ENCODE measurements at regions not wholly inside any gene's neighbourhood (a gene's known extent, or its start where the extent isn't known, plus 50 kb on each side); places are given as distances from the start of the nearest gene placed in this dataset.
A peak's percentile ranks its signal among the peaks of the same experiment; 100 is the strongest.
"Not testable (repeated sequence)": the region's sequence is repeated elsewhere in the genome, so short reads cannot be mapped to it uniquely, and the experiment has no call there.

- TF ChIP-seq CTCF (IDR thresholded peaks at IDR 0.05; ENCODE audit: insufficient read depth, low read depth, low read length, missing control alignments), result no peak
- no peak overlapping the region for H3K4me3 ChIP-seq (ENCODE audit: low read length)
- no peak for DNase-seq (ENCODE audit: low read depth)
Measured at GRCh38 chr2:19176172-19176852, 182.1 kb downstream of the OSR1 start.

GRCh38 chr2:19174176-19174575, 184.2 kb downstream of the OSR1 start:
- DNase-seq (ENCODE audit: low read depth), result no peak
- no peak for TF ChIP-seq CTCF (IDR thresholded peaks at IDR 0.05; ENCODE audit: insufficient read depth, low read depth, low read length, missing control alignments)
- H3K4me3 ChIP-seq (ENCODE audit: low read length), result no peak overlapping the region

- H3K4me3 ChIP-seq (ENCODE audit: low read length), result no peak overlapping the region
- no peak for TF ChIP-seq CTCF (IDR thresholded peaks at IDR 0.05; ENCODE audit: insufficient read depth, low read depth, low read length, missing control alignments)
- peak; percentile 55 for DNase-seq (ENCODE audit: low read depth)
Measured at GRCh38 chr2:19171409-19171808, 187.0 kb downstream of the OSR1 start.

DNA sequence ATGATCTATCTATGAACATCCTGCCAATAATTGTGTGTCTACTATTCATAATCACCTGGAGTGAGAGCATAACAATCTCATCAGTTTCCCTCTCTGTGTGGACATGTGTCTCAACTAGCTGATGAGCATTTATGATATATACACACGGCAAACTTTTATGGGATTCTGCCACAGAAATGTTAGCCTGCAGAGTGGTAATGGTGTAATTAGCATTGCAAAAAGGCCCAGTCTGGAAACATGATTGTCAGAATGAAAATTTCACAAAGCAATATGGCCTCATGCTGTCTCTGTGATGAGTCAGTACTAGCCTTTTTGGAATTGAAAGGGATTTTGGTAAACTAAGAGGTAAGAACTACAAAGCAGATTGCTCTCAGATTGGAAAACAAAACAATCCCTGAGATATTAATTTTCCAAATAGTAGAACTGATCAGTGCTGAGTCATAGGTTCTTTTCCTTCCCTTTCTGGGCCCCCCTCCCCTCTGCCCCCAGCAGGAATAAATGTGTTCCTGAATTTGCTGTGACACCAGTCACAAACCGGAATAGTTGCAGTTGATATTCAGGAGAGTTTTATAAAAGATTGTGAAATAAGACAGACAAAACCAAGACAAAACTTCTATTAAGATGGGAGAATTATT, 189.2 kb downstream of the OSR1 start:
- TF ChIP-seq CTCF (IDR thresholded peaks at IDR 0.05; ENCODE audit: insufficient read depth, low read depth, low read length, missing control alignments), result no peak
- DNase-seq (ENCODE audit: low read depth), result no peak
- no peak overlapping the region for H3K4me3 ChIP-seq (ENCODE audit: low read length)

GRCh38 chr2:19164099-19164498, 194.3 kb downstream of the OSR1 start:
- not testable (repeated sequence) for H3K4me3 ChIP-seq (ENCODE audit: low read length)
- DNase-seq (ENCODE audit: low read depth), result peak; percentile 24

GRCh38 chr2:19158896-19159295, 199.5 kb downstream of the OSR1 start:
- no peak overlapping the region for H3K4me3 ChIP-seq (ENCODE audit: low read length)
- TF ChIP-seq CTCF (IDR thresholded peaks at IDR 0.05; ENCODE audit: insufficient read depth, low read depth, low read length, missing control alignments), result no peak
- no peak for DNase-seq (ENCODE audit: low read depth)

DNA sequence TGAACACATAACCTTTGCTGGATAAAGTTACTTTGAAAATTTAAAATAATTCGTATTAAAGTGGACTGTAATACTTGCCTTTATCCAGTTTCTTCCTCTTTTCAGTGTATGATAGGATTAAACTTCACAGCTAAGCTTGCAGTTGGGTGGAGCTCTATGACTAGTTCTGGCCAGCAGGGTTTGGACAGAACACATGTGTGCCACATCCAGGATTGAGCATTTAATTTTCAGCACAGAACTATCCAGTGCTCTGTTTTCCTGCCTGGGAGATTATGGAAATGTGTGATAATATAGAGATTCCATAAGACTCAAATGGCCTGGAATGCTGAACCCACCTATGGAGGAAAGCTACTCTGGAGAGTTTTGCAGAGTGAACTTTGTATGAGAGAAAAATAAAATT, 200.2 kb downstream of the OSR1 start:
- no peak overlapping the region for H3K4me3 ChIP-seq (ENCODE audit: low read length)
- peak; percentile 37 for TF ChIP-seq CTCF (IDR thresholded peaks at IDR 0.05; ENCODE audit: insufficient read depth, low read depth, low read length, missing control alignments)
- DNase-seq (ENCODE audit: low read depth), result peak; percentile 15
